GM11168 (cell line): ENCODE measurements at regions not wholly inside any gene's neighbourhood (a gene's known extent, or its start where the extent isn't known, plus 50 kb on each side); places are given as distances from the start of the nearest gene placed in this dataset.

Experiments
- in situ Hi-C: fragments of 300-500 bp; cut with MboI; formaldehyde crosslinking; loops from one replicate; pipeline ENCODE4 v1.12.0; 2022; ENCODE audit warnings: low sequenced_read_pairs; ENCODE audit not compliant: unreplicated experiment

GRCh38 chr12:24487606-24488005 lies 461.3 kb downstream of the BCAT1 start:
- in situ Hi-C loops: no loop called here

GRCh38 chr12:24483732-24484131 lies 465.2 kb downstream of the BCAT1 start:
- in situ Hi-C loops: no loop called here

GRCh38 chr12:24482882-24483604 lies 465.9 kb downstream of the BCAT1 start:
- in situ Hi-C loops: no loop called here

- in situ Hi-C loops: no loop called here
Observed at GRCh38 chr12:24482044-24482443, 466.9 kb downstream of the BCAT1 start.

GRCh38 chr12:24480766-24481449 lies 468.0 kb downstream of the BCAT1 start:
- in situ Hi-C loops: no loop called here

- in situ Hi-C loops: no loop called here
Observed at GRCh38 chr12:24479131-24479530, 469.8 kb downstream of the BCAT1 start.

GRCh38 chr12:24478254-24478653 lies 470.6 kb downstream of the BCAT1 start:
- in situ Hi-C loops: no loop called here

- in situ Hi-C loops: no loop called here
Observed at GRCh38 chr12:24476310-24476709, 472.6 kb downstream of the BCAT1 start.

- in situ Hi-C loops: no loop called here
Observed at GRCh38 chr12:24475337-24475736, 473.6 kb downstream of the BCAT1 start.

- in situ Hi-C loops: no loop called here
Observed at GRCh38 chr12:24473097-24473496, 475.8 kb downstream of the BCAT1 start.

GRCh38 chr12:24470050-24470449 lies 478.9 kb downstream of the BCAT1 start:
- in situ Hi-C loops: no loop called here

GRCh38 chr12:24469089-24469488 lies 479.8 kb downstream of the BCAT1 start:
- in situ Hi-C loops: no loop called here

- in situ Hi-C loops: no loop called here
Observed at GRCh38 chr12:24467226-24467625, 481.7 kb downstream of the BCAT1 start.

- in situ Hi-C loops: no loop called here
Observed at GRCh38 chr12:24463375-24463774, 485.5 kb downstream of the BCAT1 start.

GRCh38 chr12:24462946-24463345 lies 486.0 kb downstream of the BCAT1 start:
- in situ Hi-C loops: no loop called here

- in situ Hi-C loops: no loop called here
Observed at GRCh38 chr12:24460506-24460905, 488.4 kb downstream of the BCAT1 start.

- in situ Hi-C loops: no loop called here
Observed at GRCh38 chr12:24460099-24460498, 488.8 kb downstream of the BCAT1 start.

GRCh38 chr12:24455811-24456210 lies 493.1 kb downstream of the BCAT1 start:
- in situ Hi-C loops: no loop called here

GRCh38 chr12:24447678-24448077 lies 498.2 kb upstream of the SOX5 start:
- in situ Hi-C loops: no loop called here

- in situ Hi-C loops: no loop called here
Observed at GRCh38 chr12:24446287-24446686, 496.8 kb upstream of the SOX5 start.

GRCh38 chr12:24444634-24445033 lies 495.2 kb upstream of the SOX5 start:
- in situ Hi-C loops: no loop called here

GRCh38 chr12:24441458-24441857 lies 492.0 kb upstream of the SOX5 start:
- in situ Hi-C loops: no loop called here
